Thoracic aorta (tissue), 2 donors: ENCODE measurements at regions not wholly inside any gene's neighbourhood (a gene's known extent, or its start where the extent isn't known, plus 50 kb on each side); places are given as distances from the start of the nearest gene placed in this dataset.

Experiments
- ATAC-seq: fragments of 150-250 bp; one replicate; pipeline ENCODE4 v1.8.0; 2017; ENCODE audit warnings: low read depth; ENCODE audit not compliant: insufficient number of reproducible peaks, low FRiP score
- DNase-seq: peaks from one replicate; pipeline ENCODE4 v3.0.0-alpha.2; 2020; ENCODE audit warnings: low spot score
- H3K27ac ChIP-seq, 2 donors: fragments of 200-600 bp; sonication (generic); 1 replicate in 1 of 2; 2 replicates in 1 of 2; pipeline ENCODE4 v1.5.1; 2016; ENCODE audit warnings: mild to moderate bottlenecking in 2 of 2, moderate library complexity in 2 of 2
- H3K27me3 ChIP-seq: fragments of 200-600 bp; sonication (generic); replicated peaks from 2 replicates; pipeline ENCODE4 v1.6.0; 2016; ENCODE audit warnings: mild to moderate bottlenecking; ENCODE audit not compliant: insufficient read depth
- H3K36me3 ChIP-seq: fragments of 200-600 bp; sonication (generic); one replicate; pipeline ENCODE4 v1.5.1; 2016
- H3K4me1 ChIP-seq, 2 donors: fragments of 200-600 bp; sonication (generic); 1 replicate in 1 of 2; 2 replicates in 1 of 2; pipeline versions ENCODE4 v1.5.1 to v1.6.0; 2016; ENCODE audit warnings: low read depth in 2 of 2, mild to moderate bottlenecking in 1 of 2; ENCODE audit not compliant: control insufficient read depth in 1 of 2
- H3K4me3 ChIP-seq: fragments of 200-600 bp; sonication (generic); 2 replicates; pipeline ENCODE4 v1.5.1; 2016; ENCODE audit warnings: mild to moderate bottlenecking
- H3K9me3 ChIP-seq: fragments of 200-600 bp; sonication (generic); 2 replicates; pipeline ENCODE4 v1.5.1; 2016
- TF ChIP-seq, protein P1 (sequence below): fragments of 200-600 bp; sonication (generic); IDR thresholded peaks from one replicate; pipeline ENCODE4 v1.5.1; 2019; ENCODE audit warnings: antibody characterized with exemption

DNA sequence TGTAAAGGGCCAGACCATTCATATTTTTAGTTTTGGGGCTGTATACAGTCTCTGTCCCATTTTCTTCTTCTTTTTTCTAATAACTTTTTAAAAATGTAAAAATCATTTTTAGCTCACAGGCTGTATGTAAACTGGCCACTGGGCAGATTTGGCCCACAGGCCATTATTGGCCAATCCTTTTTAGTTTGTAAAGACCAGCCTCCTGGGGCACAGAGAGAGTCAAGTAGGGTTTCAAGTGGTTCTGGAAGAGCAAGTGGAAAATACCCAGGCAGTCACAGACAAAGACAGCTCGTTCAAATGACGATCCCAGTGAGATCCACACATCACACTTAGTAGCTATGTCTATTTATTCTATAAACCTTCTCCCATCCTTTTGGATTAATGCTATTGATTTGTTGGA, 150.2 kb upstream of the ARHGAP20 start:
- H3K27ac ChIP-seq = no peak overlapping the region
- H3K27me3 ChIP-seq = no peaks in the 10 kb centered on the region
- DNase-seq = no peak
- H3K4me3 ChIP-seq = no peak overlapping the region
- H3K4me1 ChIP-seq = peaks cover 0 to 12% of the 10 kb centered on the region in 2 donors
- no peaks in the 10 kb centered on the region for H3K36me3 ChIP-seq
- no peaks in the 10 kb centered on the region for H3K9me3 ChIP-seq
- ATAC-seq = no peak
- TF ChIP-seq, protein P1, sequence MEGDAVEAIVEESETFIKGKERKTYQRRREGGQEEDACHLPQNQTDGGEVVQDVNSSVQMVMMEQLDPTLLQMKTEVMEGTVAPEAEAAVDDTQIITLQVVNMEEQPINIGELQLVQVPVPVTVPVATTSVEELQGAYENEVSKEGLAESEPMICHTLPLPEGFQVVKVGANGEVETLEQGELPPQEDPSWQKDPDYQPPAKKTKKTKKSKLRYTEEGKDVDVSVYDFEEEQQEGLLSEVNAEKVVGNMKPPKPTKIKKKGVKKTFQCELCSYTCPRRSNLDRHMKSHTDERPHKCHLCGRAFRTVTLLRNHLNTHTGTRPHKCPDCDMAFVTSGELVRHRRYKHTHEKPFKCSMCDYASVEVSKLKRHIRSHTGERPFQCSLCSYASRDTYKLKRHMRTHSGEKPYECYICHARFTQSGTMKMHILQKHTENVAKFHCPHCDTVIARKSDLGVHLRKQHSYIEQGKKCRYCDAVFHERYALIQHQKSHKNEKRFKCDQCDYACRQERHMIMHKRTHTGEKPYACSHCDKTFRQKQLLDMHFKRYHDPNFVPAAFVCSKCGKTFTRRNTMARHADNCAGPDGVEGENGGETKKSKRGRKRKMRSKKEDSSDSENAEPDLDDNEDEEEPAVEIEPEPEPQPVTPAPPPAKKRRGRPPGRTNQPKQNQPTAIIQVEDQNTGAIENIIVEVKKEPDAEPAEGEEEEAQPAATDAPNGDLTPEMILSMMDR = no peak

DNA sequence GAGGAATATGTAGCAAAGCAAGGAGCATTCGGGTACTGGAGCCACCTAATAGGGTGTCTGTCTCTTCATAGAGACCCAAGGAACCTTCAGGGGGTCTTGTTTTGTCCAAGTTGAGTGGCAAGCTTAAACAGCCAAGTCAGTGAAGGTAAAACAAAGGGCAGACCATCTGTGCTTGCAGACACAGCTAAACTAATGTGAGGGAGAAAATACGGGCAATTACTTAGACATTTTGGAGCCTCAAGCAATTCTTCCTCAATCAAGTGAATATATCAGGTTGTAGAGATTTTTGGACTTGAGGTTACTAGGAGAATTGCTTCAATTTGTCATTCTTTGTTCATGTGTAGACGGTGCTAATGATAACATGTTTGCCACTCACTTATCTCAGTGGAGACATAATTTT, 148.2 kb upstream of the ARHGAP20 start:
- Histone ChIP-seq H3K4me1 (peaks cover 0 to 20% of the 10 kb centered on the region in 2 donors), H3K4me3 (no peak overlapping the region), H3K9me3 (no peaks in the 10 kb centered on the region), H3K27me3 (no peaks in the 10 kb centered on the region), H3K27ac (no peak overlapping the region), H3K36me3 (no peaks in the 10 kb centered on the region)
- DNase-seq (no peak), ATAC-seq (no peak)
- TF ChIP-seq, protein P1 = no peak

DNA sequence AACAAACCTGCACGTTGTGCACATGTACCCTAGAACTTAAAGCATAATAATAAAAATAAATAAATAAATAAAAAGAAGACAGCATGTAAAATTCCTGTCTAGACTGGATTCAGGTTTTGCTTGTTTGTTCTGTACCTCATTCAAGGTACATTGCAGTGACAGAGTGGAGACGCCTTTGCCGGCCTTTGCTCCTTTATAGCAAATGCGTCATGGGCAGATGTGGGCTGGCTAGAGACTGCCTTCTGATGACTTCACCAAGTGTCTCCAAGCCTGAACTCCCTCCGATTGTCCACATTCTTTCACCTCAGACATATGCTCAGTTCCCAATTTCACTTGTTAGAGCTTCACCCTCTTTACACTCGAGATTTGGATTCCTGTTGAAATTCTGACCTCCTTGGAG, 147.8 kb upstream of the ARHGAP20 start:
- TF ChIP-seq, protein P1 = no peak
- Histone ChIP-seq H3K36me3 (no peaks in the 10 kb centered on the region), H3K27me3 (no peaks in the 10 kb centered on the region), H3K9me3 (no peaks in the 10 kb centered on the region), H3K4me3 (no peak overlapping the region), H3K27ac (no peak overlapping the region), H3K4me1 (peaks cover 0 to 20% of the 10 kb centered on the region in 2 donors)
- no peak for DNase-seq
- ATAC-seq = no peak

DNA sequence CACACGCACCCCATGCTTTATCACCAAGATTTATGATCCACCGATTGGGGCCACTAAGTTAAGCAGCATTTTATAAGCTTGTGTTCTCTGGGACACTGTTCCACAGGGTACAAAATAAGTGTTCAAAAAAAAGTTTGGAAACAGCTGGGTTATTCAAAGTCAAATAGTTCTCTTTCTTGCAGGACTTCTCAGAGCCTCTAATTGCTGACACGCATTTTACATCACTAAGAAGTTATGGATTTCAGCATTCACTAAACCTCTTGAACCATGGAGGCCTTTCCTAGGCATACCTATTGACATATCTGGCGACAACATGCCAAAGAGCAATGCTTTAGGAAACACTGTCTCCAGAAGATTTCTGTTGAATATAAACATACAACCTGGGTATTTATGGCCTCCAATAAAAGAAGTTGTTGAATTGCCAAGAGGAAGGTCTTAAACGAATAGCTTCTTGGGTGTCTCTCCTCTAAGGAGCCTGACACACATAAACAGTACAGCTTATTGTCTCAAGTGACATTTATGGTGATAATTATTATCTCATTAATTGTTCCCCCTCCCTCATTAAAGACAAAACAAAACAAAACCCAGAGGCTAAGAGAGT, 147.1 kb upstream of the ARHGAP20 start:
- no peak for ATAC-seq
- H3K4me1 ChIP-seq = peaks cover 0 to 20% of the 10 kb centered on the region in 2 donors
- H3K36me3 ChIP-seq = no peaks in the 10 kb centered on the region
- TF ChIP-seq, protein P1 = no peak
- no peak overlapping the region for H3K4me3 ChIP-seq
- DNase-seq = no peak
- H3K27me3 ChIP-seq = no peaks in the 10 kb centered on the region
- H3K9me3 ChIP-seq = no peaks in the 10 kb centered on the region
- H3K27ac ChIP-seq = no peak overlapping the region

DNA sequence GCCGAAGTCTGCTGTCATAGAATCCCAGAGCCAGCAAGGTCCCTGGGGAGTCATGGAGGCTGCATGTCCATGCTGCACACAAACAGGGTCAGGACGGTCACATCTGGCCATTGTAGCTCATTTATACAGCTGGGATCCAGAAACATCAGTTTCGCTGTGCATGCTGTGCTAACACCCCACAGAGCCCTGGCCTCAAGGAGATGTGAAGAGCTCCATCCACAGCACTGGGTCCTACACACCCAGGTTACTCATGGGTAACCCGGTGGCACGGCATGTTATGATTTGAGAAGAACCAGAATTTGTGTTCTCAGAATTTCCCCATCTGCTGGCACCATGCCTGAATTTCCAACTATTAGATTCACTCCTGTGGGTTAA, 146.3 kb upstream of the ARHGAP20 start:
- ATAC-seq (no peak), DNase-seq (no peak)
- H3K27me3 ChIP-seq = no peaks in the 10 kb centered on the region
- TF ChIP-seq, protein P1 = no peak
- no peaks in the 10 kb centered on the region for H3K36me3 ChIP-seq
- no peaks in the 10 kb centered on the region for H3K9me3 ChIP-seq
- H3K4me3 ChIP-seq = no peak overlapping the region
- H3K4me1 ChIP-seq = peaks cover 0 to 20% of the 10 kb centered on the region in 2 donors
- no peak overlapping the region for H3K27ac ChIP-seq
